HEK293 (cell line): ENCODE measurements at regions not wholly inside any gene's neighbourhood (a gene's known extent, or its start where the extent isn't known, plus 50 kb on each side); places are given as distances from the start of the nearest gene placed in this dataset.

Source experiments
- CTCF ChIP-seq: fragments of 450-650 bp; formaldehyde crosslinking; IDR thresholded peaks from 2 replicates; pipeline ENCODE4 v1.5.1; 2016; ENCODE audit warnings: missing biosample characterization, missing genetic modification characterization
- MZF1 ChIP-seq: fragments of 450-650 bp; formaldehyde crosslinking; IDR thresholded peaks from 2 replicates; pipeline ENCODE4 v1.5.1; 2017; ENCODE audit warnings: missing biosample characterization, missing genetic modification characterization, borderline replicate concordance
- ZBTB49 ChIP-seq: fragments of 450-650 bp; formaldehyde crosslinking; IDR thresholded peaks from 2 replicates; pipeline ENCODE4 v1.5.1; 2016; ENCODE audit warnings: missing biosample characterization, missing genetic modification characterization, low read depth
- ZNF112 ChIP-seq: fragments of 450-650 bp; formaldehyde crosslinking; IDR thresholded peaks from 2 replicates; pipeline ENCODE4 v1.5.0; 2017; ENCODE audit warnings: missing biosample characterization, missing genetic modification characterization
- ZNF133 ChIP-seq: fragments of 450-650 bp; formaldehyde crosslinking; IDR thresholded peaks from 2 replicates; pipeline ENCODE4 v1.5.1; 2016; ENCODE audit warnings: missing biosample characterization, missing genetic modification characterization
- ZNF138 ChIP-seq: fragments of 450-650 bp; formaldehyde crosslinking; IDR thresholded peaks from 2 replicates; pipeline ENCODE4 v1.5.1; 2016; ENCODE audit warnings: missing biosample characterization, missing genetic modification characterization, borderline replicate concordance
- ZNF2 ChIP-seq: fragments of 450-650 bp; formaldehyde crosslinking; IDR thresholded peaks from 2 replicates; pipeline ENCODE4 v1.5.1; 2016; ENCODE audit warnings: missing biosample characterization, missing genetic modification characterization

GRCh38 chr18:1017227-1018058, 112.8 kb downstream of the ADCYAP1 start:
- TF ChIP-seq CTCF (tag by site-specific recombination) (no peak), ZNF112 (tag by site-specific recombination) (no peak), MZF1 (tag by site-specific recombination) (no peak), ZNF2 (no peak), ZNF138 (tag by site-specific recombination) (no peak), ZNF133 (no peak), ZBTB49 (no peak)
